ENCODE measurements at regions not wholly inside any gene's neighbourhood (a gene's known extent, or its start where the extent isn't known, plus 50 kb on each side); places are given as distances from the start of the nearest gene placed in this dataset.

- TF ChIP-seq EP300 (IDR thresholded peaks at IDR 0.05; ENCODE audit: borderline replicate concordance) (no peak), EGR1 (IDR thresholded peaks at IDR 0.05) (no peak), NFIC (IDR thresholded peaks at IDR 0.05) (no peak), TCF12 (IDR thresholded peaks at IDR 0.05; ENCODE audit: low read depth) (no peak), REST (IDR thresholded peaks at IDR 0.05; ENCODE audit: low read depth) (no peak), CREB1 (IDR thresholded peaks at IDR 0.05; ENCODE audit: low read depth) (no peak), TEAD4 (IDR thresholded peaks at IDR 0.05) (no peak), CEBPB (IDR thresholded peaks at IDR 0.05) (no peak), ZBTB7A (IDR thresholded peaks at IDR 0.05; ENCODE audit: low read depth) (no peak)
These were observed 91.7 kb upstream of the SEC11C start for GRCh38 chr18:59048048-59048363.

GRCh38 chr18:59048378-59048777, 91.3 kb upstream of the SEC11C start:
- TF ChIP-seq TAF1 (IDR thresholded peaks at IDR 0.05; ENCODE audit: low read depth) (no peak), USF1 (IDR thresholded peaks at IDR 0.05) (no peak), MAX (IDR thresholded peaks at IDR 0.05) (no peak), FOXM1 (IDR thresholded peaks at IDR 0.05; ENCODE audit: borderline replicate concordance, low read depth) (no peak), RAD21 (IDR thresholded peaks at IDR 0.05; ENCODE audit: low read depth) (no peak), ZBTB7A (IDR thresholded peaks at IDR 0.05; ENCODE audit: low read depth) (no peak), TEAD4 (IDR thresholded peaks at IDR 0.05) (no peak), TCF12 (IDR thresholded peaks at IDR 0.05; ENCODE audit: low read depth) (no peak), EP300 (IDR thresholded peaks at IDR 0.05; ENCODE audit: borderline replicate concordance) (no peak), REST (IDR thresholded peaks at IDR 0.05; ENCODE audit: low read depth) (no peak), CREB1 (IDR thresholded peaks at IDR 0.05; ENCODE audit: low read depth) (no peak), EGR1 (IDR thresholded peaks at IDR 0.05) (no peak), NFIC (IDR thresholded peaks at IDR 0.05) (no peak), YY1 (IDR thresholded peaks at IDR 0.05; ENCODE audit: low read depth) (no peak), CEBPB (IDR thresholded peaks at IDR 0.05) (no peak)

GRCh38 chr18:59049721-59050660, 89.7 kb upstream of the SEC11C start:
- TF ChIP-seq TCF12 (IDR thresholded peaks at IDR 0.05; ENCODE audit: low read depth) (no peak), MAX (IDR thresholded peaks at IDR 0.05) (no peak), TAF1 (IDR thresholded peaks at IDR 0.05; ENCODE audit: low read depth) (no peak), YY1 (IDR thresholded peaks at IDR 0.05; ENCODE audit: low read depth) (no peak), TEAD4 (IDR thresholded peaks at IDR 0.05) (no peak), ZBTB7A (IDR thresholded peaks at IDR 0.05; ENCODE audit: low read depth) (no peak), FOXM1 (IDR thresholded peaks at IDR 0.05; ENCODE audit: borderline replicate concordance, low read depth) (no peak), CEBPB (IDR thresholded peaks at IDR 0.05) (no peak), RAD21 (IDR thresholded peaks at IDR 0.05; ENCODE audit: low read depth) (no peak), USF1 (IDR thresholded peaks at IDR 0.05) (no peak), EP300 (IDR thresholded peaks at IDR 0.05; ENCODE audit: borderline replicate concordance) (no peak), NFIC (IDR thresholded peaks at IDR 0.05) (no peak), CREB1 (IDR thresholded peaks at IDR 0.05; ENCODE audit: low read depth) (no peak), REST (IDR thresholded peaks at IDR 0.05; ENCODE audit: low read depth) (no peak)

- TF ChIP-seq YY1 (IDR thresholded peaks at IDR 0.05; ENCODE audit: low read depth) (no peak), FOXM1 (IDR thresholded peaks at IDR 0.05; ENCODE audit: borderline replicate concordance, low read depth) (no peak), ZBTB7A (IDR thresholded peaks at IDR 0.05; ENCODE audit: low read depth) (no peak), TCF12 (IDR thresholded peaks at IDR 0.05; ENCODE audit: low read depth) (no peak), RAD21 (IDR thresholded peaks at IDR 0.05; ENCODE audit: low read depth) (no peak), EGR1 (IDR thresholded peaks at IDR 0.05) (no peak)
These were observed 89.0 kb upstream of the SEC11C start for GRCh38 chr18:59050661-59051057.

Data from Ishikawa (cell line).